Inflammatory macrophage treated with lipopolysaccharide for 4 hours (primary cell): ENCODE measurements at regions not wholly inside any gene's neighbourhood (a gene's known extent, or its start where the extent isn't known, plus 50 kb on each side); places are given as distances from the start of the nearest gene placed in this dataset.
"Not testable (repeated sequence)": the region's sequence is repeated elsewhere in the genome, so short reads cannot be mapped to it uniquely, and the experiment has no call there.

Source experiments
- DNase-seq: peaks from one replicate; pipeline ENCODE4 v3.0.0-alpha.2; 2020

DNA sequence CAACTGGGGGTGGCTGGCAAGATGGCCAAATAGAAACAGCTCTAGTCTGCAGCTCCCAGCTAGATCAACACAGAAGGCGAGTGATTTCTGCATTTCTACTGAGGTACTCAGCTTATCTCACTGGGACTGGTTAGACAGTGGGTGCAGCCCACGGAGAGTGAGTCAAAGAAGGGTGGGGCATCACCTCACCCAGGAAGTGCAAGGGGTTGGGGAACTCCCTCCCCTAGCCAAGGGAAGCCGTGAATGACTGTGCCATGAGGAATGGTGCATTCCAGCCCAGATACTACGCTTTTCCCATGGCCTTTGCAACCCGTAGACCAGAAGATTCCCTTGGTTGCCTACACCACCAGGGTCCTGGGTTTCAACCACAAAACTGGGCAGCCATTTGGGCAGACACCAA lies 452.6 kb downstream of the NR4A2 start:
- not testable (repeated sequence) for DNase-seq

DNA sequence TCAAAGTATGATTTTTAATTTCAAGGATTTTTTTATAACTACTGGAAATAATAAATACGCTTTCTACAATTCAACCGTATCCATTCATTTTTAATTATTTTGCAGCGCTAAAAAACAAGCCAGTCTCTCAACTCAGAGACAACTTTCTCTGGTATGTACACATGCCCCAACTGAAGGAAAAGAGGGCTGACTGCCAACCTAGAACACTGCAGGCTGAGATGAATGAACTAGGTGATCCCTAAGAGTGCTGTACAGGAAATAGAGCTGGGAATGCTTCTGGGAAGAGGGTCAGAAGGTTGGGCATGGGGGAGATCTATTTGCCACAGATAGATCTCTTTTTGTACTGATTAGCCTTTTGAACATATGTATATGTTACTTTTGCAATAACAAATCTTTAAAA lies 460.1 kb downstream of the NR4A2 start:
- DNase-seq, result no peak

DNA sequence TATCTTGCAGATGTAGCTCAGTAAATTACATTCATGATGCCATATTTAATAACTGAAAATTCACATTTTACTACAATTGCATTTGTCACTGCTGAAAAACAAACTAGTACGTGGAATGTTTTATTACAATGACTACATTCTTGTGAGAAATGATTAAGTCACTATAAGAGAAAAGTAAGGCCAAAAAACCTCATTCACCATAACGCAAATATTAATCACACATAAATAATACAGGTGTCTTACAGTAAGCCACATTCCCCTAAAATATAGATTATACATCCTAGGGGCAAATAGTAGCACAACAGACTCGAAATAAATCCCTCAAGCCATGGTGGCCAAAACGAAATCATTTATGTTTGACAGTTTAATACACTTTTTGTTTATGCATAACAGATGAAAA lies 460.6 kb downstream of the NR4A2 start:
- DNase-seq, result no peak

DNA sequence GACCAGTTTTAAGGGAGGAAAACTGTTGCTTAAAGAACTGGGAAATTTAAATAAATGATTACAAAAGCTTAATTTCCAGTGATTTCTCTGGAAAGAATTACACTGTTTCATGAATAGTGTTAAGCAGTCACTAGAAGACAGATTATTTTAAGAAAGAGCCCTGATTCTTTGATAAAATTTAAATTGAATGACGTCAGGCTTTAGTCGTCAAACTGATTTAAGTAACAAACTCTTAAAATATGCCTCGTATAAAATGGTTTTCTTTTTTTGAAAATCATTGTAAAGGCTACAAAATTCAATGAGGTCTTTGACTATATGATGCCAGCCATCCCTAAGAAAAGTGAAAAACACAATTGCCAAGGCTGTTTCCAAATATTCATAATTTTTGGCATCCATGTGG lies 465.0 kb downstream of the NR4A2 start:
- DNase-seq, result no peak

DNA sequence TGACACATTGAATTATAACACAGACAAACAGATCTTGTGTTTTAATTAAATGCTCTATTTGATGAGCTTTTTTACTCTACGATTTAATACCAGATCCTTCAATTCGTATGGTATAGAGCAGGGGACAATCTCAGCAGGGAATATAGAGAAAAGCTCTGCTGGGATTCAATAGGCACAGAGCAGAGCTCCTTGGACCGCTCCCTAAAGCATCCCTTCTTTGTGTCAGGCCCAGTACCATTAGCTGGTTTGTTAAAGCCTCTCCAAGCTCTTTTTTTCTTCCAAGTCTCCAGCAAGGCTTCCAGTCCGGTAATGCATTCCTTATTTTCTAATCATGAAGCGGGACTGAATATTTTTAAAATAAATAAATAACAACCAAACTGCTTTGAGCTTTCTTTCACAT lies 466.0 kb downstream of the NR4A2 start:
- no peak for DNase-seq

DNA sequence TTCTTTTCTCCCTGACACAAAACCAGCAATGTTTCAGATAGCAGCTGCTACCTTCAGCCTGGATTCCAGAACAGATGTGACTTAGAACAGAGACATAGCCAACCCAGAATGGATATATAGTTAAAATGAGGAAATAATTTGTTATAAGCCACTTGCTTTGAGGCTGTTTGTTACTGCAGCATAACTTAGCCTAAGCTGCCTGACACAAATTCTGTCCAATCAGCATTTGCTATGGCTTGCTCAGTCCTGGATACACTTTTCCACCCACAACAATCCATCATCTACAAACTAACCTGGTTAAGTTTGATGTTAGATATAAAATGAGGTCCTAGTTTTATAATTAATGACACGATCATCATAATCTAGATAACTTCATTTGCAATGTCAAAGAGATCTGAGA lies 480.4 kb downstream of the NR4A2 start:
- no peak for DNase-seq

DNA sequence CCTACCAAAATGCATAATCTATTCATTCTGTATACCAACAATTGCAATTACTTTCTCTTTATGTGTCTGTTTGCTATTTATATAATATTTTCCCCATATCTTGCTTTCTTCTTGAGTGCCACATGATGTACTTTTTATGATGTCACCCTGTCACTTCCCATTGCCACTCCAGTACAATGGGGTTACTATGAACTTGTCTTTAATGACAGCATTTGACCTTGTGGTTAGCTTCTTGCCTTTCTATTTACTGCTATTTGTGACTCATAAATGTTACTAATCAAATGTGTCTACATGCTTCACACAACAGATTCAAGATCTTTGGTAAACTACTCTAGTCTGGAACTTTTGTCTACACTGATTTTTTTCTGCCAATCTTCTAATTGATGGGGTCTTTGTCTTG lies 486.3 kb downstream of the NR4A2 start:
- peak; percentile 51 for DNase-seq

DNA sequence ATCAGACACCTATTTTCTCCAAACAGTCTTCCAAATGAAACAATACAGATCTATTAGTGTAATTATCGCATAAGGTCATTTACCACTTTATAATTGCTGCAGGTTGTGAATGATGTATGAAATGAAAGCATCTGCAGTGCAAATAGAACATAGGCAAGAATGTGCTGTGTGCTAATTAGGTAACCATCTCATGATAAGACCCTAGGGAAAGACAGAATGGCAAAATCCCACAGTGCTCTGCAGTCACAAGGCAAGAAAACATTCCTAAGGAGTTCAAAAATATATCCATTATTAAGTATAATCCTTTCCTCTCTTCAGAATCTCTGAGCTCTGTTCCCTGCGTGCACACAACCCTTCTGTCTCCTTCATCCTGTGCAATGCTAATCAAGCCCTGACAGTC lies 488.1 kb downstream of the NR4A2 start:
- no peak for DNase-seq

DNA sequence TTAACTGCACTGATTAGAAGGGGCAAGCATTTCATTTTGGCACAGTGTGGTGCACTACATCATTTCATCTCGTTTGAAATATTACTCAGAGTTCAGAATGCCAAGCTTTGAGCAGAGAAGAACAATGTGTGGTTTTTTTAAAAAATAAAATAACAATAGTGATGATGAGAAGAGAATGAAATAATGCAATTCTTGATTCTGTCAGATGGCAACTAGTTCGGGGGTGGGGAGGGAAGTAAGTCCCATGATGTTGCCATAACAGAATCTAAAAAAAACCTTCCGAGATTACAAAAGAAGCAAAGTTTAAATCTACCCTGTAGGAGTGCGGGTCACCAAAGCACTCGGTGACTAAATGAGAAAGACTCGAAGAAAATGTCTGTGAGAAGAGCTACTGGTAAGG lies 490.4 kb downstream of the NR4A2 start:
- DNase-seq, result peak; percentile 43

DNA sequence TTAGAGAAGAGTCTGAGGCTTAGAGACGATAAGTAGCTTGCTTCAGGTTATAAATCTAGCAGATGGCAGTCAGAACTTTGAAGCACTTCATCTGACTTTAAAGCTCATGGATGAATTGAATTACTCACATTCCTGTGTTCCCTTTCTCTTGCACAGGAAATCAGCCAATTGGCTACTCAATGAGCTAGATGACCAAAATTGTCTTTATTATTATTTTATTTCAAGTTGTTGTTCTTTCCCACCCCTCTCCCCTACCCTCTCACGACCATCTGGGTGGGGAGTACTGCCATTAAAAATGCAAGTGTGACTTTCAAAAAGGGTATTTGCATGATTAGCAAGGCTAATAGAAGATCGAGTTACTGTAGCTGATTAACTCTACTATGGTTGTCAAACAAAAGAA lies 491.1 kb downstream of the NR4A2 start:
- no peak for DNase-seq

DNA sequence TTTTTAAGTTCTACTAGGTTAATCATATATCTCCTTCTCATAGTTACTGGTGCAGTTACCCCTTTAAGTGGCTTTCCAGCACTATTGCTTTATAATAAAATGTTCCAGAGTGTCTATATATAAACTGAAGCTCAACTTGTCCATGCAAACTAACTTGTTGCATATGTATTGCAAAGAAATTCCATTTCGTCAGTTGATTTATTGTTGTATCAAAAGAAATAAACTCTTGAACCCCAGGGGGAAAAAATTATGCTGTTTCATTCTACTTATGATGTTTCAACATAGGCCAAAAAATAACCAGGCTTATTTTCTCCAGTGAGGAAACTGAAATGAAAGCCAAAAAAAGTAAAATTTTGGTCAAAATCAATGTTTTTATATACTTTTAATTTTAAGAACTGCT lies 491.9 kb downstream of the NR4A2 start:
- DNase-seq, result no peak

DNA sequence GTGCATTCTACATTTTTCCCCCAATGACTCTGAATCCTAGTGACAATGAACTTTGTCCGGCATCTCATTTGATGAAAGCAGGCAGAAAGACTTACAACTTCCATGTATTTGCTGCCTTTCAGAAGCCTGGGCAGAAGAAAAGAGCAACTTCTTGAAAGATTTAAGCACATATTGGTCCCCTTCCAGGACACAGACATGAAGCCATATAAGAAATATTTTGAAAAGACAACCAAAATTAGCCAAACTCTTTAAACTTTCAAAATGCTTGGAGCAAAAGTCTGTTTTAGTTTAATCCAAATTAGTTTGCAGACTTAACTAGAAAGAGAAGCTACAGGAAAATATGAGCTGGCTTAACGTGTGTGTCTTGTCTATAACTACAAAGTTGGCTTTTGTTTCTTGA lies 492.5 kb downstream of the NR4A2 start:
- no peak for DNase-seq

DNA sequence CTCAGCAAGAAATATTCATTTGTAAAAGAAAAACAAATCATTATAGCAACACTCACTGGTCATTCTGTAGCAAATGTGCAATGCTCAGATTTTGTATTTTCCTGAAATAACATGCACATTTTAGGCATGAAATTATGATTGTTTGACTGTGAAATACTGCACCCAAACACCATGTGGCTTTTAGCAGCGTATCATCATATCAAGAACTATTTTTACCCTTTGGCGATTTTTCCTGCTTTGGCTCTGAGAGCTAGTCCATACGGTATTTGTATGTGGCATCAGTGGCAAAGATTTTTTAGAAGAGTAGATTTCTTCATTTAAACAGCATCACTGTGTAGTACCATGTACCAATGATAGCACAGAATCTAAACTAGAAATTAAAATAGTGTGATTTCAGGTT lies 493.1 kb downstream of the NR4A2 start:
- no peak for DNase-seq

DNA sequence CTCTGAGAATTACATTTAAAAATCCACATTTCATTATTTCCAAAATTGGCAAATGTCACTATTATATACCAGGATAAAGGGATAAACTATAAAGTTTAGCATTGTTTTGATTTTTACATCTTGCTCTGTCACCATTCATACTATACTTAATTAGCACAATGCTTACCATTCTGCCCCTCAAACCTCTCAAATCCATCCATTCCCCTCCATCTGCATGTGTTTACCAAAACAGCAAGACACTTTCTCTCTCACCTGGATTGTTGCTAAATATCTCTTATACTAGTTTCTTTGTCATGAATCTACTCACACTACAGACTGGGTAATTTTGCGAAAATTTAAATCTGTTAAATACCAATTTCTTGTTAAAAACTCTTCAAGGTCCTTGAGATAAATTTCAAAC lies 496.1 kb downstream of the NR4A2 start:
- DNase-seq, result no peak

DNA sequence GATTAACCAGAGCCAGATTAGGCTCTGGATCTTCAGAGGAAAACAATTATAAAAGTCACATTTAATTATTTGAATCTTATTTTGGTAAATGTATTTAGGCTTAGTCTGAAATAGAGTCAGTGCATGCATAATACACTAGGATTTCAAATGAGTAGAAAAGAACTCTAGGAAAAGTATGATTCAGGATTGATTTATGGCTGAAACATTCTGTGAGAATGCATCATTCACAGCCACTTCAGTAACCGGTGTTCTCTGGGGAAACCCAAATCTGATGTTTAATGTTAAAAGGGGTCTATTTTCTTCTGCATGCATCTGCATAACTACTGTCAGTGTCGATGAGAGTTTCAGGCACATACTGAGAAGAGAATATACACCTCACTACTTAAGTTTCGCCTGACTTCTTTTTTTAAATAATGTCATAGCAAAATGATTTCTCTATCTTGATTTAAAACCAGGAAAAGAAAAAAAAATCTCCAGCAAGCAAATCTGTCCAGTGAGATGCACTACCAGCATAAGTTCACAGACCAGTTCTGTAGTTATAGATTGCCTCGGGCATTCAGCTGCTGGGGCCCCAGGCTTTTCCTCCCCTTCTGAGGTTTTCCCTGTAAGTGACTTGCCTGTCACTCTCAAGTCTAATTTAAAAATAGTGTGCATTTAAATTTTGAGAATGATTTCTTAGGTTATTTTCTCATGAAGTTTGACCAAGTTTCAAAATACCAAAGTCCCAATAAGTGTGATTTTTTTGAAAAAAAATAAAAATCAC lies 501.5 kb downstream of the NR4A2 start:
- DNase-seq, result no peak

DNA sequence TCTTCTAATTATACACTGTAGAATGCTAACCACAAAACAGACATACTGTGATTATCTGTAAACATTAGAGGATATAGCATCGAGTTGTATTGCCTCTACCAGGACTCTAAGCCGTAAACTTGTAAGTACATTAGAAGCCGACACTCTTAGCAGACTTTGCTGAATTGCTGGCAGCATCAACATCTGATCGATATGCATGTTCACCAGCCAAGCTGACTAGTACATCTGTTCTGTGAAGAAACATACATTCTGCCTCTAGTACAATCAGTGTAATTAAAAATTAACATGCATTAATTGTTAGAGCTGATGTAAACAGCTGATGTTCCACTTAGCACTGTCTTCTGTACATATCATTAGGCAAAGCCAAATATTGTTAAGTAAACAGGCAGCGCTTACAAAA lies 502.2 kb downstream of the NR4A2 start:
- DNase-seq, result no peak

DNA sequence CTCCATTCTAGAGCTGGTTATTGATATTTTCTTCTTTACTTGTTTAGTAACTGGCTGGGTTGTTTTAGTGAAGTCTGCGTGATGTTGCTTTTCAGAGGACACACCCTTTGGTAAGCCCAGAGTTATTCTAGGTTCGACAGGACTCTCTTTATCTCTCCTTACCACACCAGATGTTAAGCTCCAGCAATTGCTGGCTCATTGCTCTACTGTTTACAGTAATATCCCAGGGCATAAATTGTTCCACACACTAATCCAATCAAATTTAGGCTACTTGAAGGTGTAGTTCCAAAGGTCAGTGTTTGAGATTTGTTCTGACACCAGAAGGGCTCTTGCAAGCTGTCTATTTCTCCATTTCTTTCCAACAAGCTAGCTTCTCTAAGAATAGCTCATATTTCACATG lies 506.6 kb downstream of the NR4A2 start:
- no peak for DNase-seq

DNA sequence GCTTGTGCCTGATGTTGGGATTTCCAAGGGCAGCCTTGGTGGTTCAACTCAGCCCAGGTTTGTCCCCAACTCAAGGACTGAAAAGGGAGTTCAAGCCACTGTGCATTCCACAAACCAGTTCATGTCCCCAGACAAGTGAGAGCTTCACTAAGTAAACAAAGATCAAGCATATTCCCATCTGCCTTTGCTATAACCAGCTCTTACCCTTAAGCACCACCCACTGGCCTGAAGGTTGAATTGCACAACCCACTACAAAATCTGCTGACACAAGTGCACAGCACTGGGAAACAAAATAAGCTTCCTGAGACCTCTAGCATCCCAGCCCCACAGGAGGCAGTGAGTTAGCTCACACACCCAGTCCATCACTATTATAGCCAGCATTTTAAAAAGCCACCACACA lies 516.7 kb downstream of the NR4A2 start:
- peak; percentile 51 for DNase-seq

DNA sequence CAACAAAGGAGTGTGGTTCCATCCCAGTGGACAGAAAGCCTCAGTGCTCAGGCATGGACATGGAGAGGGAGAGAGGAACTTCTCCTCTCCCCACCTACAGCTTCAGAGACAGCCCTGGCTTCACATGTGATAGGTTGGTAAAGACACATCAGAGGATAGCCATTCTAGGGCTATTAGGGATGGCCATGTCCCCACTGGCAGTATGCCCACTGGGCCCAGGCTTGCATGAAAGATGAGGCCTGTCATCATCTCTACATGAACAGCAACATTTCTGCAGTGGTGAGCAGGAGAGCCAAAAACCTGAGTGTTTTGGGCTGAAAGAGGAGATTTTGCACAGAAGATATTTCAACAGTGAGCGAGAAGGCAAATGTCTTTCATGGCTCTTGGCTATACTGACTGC lies 517.2 kb downstream of the NR4A2 start:
- no peak for DNase-seq

DNA sequence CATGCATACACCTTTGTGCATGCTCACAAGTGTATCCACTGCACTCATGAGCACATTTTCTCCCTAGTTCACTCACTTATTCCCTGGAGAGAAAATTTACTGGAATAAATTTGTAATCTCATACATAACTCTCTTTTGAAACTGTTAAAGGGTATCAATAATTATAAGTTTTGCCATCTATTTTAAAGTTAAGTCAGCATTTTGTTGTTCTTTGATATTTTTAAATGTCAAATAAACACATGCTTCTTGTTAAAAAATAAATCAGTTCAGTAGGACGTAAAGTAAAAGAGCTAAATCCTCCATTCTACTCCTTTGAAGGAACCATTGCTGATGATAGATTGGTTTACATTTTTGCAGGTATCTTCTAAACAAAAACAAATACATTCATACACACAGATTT lies 522.1 kb downstream of the NR4A2 start:
- DNase-seq, result no peak

DNA sequence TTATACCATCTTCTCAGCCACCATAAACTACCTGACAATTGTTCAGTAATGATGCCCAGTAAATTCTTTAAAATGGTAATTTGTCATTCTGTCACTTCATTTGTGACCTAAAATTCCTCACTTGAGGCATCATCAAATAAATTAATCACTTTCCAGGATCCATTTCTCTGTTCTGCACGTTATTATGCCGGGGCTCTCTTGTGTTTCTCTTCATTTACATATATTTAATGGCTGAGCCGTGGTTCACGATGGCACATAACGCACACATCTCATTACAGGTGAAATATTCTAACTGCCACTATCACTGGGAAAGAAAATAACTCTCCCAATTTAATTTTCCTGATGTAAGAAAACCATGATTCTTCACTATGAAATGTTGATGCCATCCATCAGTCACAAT lies 529.6 kb downstream of the NR4A2 start:
- DNase-seq, result no peak

DNA sequence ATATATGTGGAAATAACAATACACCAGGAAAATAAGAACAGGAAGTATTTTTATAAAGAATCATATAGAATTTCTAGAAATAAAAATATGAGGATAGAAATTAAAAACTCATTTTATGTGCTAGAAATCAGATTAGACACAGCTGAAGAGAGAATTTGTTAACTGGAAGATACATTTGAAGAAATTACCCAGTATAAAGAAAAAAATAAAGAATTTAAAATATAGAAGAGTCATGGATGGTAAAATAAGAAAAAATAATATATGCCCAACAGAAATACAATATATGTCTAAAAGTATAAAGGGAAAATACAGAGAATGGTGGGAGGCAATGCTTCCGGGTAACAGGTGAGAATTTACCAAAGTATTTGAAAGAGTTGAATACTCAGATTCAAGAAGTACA lies 539.9 kb downstream of the NR4A2 start:
- DNase-seq, result no peak

DNA sequence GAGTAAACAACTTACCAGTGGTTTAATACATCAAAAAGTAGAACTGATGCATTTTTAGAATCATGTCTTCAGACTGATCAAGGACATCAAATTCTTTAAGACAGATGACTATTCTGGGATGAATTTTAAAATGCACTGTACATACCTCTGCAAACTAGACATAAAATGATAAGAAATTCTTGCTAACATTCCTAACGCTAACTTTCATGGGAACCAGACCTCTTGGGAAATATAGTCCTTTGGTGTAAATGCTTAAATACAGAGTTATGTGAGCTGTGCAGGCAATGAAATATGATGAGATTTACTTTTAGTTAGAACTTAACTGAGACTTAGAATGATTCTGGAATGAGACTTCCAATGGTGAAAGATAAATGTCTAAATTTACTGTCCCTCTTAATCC lies 562.0 kb downstream of the NR4A2 start:
- no peak for DNase-seq

DNA sequence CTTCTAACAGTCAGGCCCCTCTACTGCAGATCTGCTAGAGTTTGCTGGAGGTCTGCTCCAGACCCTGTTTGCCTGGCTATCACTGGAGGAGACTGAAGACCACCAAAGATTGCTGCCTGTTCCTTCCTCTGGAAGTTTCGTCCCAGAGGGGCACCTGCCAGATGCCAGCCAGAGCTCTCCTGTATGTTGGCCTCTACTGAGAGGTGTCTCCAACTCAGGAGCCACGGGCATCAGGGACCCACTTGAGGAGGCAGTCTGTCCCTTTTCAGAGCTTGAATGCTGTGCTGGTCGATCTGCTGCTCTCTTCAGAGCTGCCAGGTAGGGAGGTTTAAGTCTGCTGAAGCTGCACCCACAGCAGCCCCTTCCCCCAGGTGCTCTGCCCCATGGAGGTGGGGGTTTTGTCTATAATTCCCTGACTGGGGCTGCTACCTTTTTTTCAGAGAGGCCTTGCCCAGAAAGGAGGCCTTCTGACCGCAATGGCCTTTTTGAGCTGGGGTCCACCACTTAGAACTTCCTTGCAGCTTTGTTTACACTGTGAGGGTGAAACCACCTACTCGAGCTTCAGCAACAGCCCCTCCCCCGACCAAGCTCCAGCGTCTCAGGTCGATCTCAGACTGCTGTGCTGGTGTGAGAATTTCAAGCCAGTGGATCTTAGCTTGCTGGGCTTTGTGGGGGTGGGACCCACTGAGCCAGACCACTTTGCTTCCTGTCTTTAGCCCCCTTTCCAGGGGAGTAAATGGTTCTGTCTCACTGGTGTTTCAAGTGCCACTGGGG lies 566.0 kb downstream of the NR4A2 start:
- DNase-seq, result no peak

DNA sequence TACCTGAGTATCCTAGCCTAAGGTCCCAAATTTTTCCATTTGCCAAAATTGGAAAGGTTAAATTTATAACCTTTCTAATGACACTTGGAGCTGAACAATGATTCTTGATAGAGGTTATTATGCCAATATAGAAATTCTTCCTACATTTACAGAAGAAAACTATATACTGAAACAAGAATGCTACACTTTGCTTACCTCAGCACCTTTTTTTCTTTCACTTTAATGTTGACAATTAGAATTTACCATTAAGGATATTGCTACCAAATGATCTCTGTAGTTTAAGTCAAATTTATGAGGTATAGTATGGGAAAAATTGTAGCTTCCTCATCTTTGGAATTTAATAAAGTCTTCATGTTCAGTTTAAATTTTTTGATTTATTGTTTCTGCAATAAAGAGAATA lies 577.0 kb downstream of the NR4A2 start:
- no peak for DNase-seq
